Endothelial cell of umbilical vein (primary cell): ENCODE measurements at regions not wholly inside any gene's neighbourhood (a gene's known extent, or its start where the extent isn't known, plus 50 kb on each side); places are given as distances from the start of the nearest gene placed in this dataset.

Experiments used
- BruUV-seq: library from RNA; stranded (reverse); fragments of 400-500 nt; replicated peaks from 2 replicates; lab custom pipeline; 2021; lab: Mats Ljungman, UMichigan
- CTCF ChIA-PET: fragments of 300-600, 350-600 bp; sonication (Branson Sonifier 250); formaldehyde crosslinking; loops from one replicate; lab custom pipeline; 2021; ENCODE audit warnings: antibody characterized with exemption, inconsistent platforms; lab: Charles Lee
- POLR2A ChIA-PET: fragments of 300-600, 350-600 bp; sonication (Branson Sonifier 250); formaldehyde crosslinking; loops from one replicate; lab custom pipeline; 2021; ENCODE audit warnings: antibody characterized with exemption, inconsistent platforms; lab: Charles Lee
- DNase-seq: peaks from one replicate; pipeline ENCODE4 v3.0.0-alpha.2; 2011; ENCODE audit warnings: low read depth, low spot score
- FAIRE-seq: peaks from 2 replicates; lab custom pipeline; 2011; peaks lifted over from hg19 to GRCh38; lab: Jason Lieb, UNC
- H2AFZ ChIP-seq: 2 replicates; pipeline ENCODE4 v1.6.0; 2012; ENCODE audit warnings: low read depth, low read length, control low read depth, inconsistent platforms
- H3K27ac ChIP-seq: 2 replicates; pipeline ENCODE4 v1.5.1; 2011; ENCODE audit warnings: low read depth, mild to moderate bottlenecking, control low read depth, low read length, moderate library complexity; ENCODE audit not compliant: insufficient read depth
- H3K27me3 ChIP-seq, 2 experiments: 2 replicates each; pipeline versions ENCODE4 v1.6.0 to v1.6.1; 2011; ENCODE audit warnings: low read length in 2 of 2, mixed read lengths in 1 of 2; ENCODE audit not compliant: control insufficient read depth in 2 of 2, insufficient read depth in 2 of 2
- H3K36me3 ChIP-seq, 2 experiments: 2 replicates in 1 of 2; 3 replicates in 1 of 2; pipeline ENCODE4 v1.5.1; 2011; ENCODE audit warnings: low read length in 2 of 2, mild to moderate bottlenecking in 1 of 2, moderate library complexity in 1 of 2; ENCODE audit not compliant: control insufficient read depth in 2 of 2, insufficient read depth in 2 of 2; ENCODE audit errors: extremely low read depth in 1 of 2
- H3K4me1 ChIP-seq: 3 replicates; pipeline ENCODE4 v1.5.1; 2011; ENCODE audit warnings: mild to moderate bottlenecking, low read length; ENCODE audit not compliant: control insufficient read depth, insufficient read depth; ENCODE audit errors: extremely low read depth
- H3K4me2 ChIP-seq: 2 replicates; pipeline ENCODE4 v1.6.1; 2011; ENCODE audit warnings: low read length, control low read depth, mixed read lengths; ENCODE audit not compliant: insufficient read depth
- H3K4me3 ChIP-seq, 3 experiments: fragments of 200-600 bp in 1 of 3; sonication (generic), shearing (Covaris generic) in 1 of 3; replicated peaks in 1 of 3; 2 replicates each; pipeline ENCODE4 v1.5.1; 2011 to 2016; ENCODE audit warnings: control low read depth in 3 of 3, low read length in 3 of 3, mild to moderate bottlenecking in 2 of 3, inconsistent platforms in 1 of 3, low read depth in 1 of 3, moderate library complexity in 1 of 3; ENCODE audit not compliant: insufficient read depth in 1 of 3
- H3K79me2 ChIP-seq: 2 replicates; pipeline ENCODE4 v1.6.0; 2012; ENCODE audit warnings: low read length, inconsistent platforms; ENCODE audit not compliant: control insufficient read depth, insufficient read depth
- H3K9ac ChIP-seq: replicated peaks from 2 replicates; pipeline ENCODE3; 2011; ENCODE audit warnings: low read length, control low read depth; ENCODE audit not compliant: insufficient read depth; ENCODE audit errors: extremely low read depth
- H3K9me1 ChIP-seq: replicated peaks from 3 replicates; pipeline ENCODE4 v1.6.0; 2011; ENCODE audit warnings: mild to moderate bottlenecking, low read length; ENCODE audit not compliant: control insufficient read depth, insufficient read depth; ENCODE audit errors: extremely low read depth
- H3K9me3 ChIP-seq: replicated peaks from 2 replicates; pipeline ENCODE4 v1.5.1; 2012; ENCODE audit warnings: low read length, inconsistent platforms; ENCODE audit not compliant: control insufficient read depth, insufficient read depth
- H4K20me1 ChIP-seq: replicated peaks from 2 replicates; pipeline ENCODE3; 2011; ENCODE audit warnings: mild to moderate bottlenecking, low read length; ENCODE audit not compliant: control insufficient read depth, insufficient read depth; ENCODE audit errors: extremely low read depth
- EZH2 ChIP-seq: IDR thresholded peaks from 2 replicates; pipeline ENCODE4 v1.6.1; 2012; ENCODE audit warnings: borderline replicate concordance, low read depth, mild to moderate bottlenecking, moderate library complexity, low read length, inconsistent platforms; ENCODE audit not compliant: severe bottlenecking
- FOS ChIP-seq: IDR thresholded peaks from 2 replicates; pipeline ENCODE4 v1.6.1; 2011; ENCODE audit warnings: mild to moderate bottlenecking, low read length, moderate library complexity, borderline replicate concordance; ENCODE audit not compliant: insufficient read depth
- GATA2 ChIP-seq: IDR thresholded peaks from 2 replicates; pipeline ENCODE4 v1.7.0; 2011; ENCODE audit warnings: low read depth, mild to moderate bottlenecking, moderate library complexity, mixed read lengths, low read length; ENCODE audit not compliant: insufficient read length, insufficient read depth
- JUN ChIP-seq: IDR thresholded peaks from 2 replicates; pipeline ENCODE4 v1.6.1; 2011; ENCODE audit warnings: borderline replicate concordance, low read depth; ENCODE audit not compliant: insufficient read length, insufficient read depth
- MAX ChIP-seq: IDR thresholded peaks from 2 replicates; pipeline ENCODE4 v1.6.1; 2011; ENCODE audit not compliant: insufficient read depth, insufficient read length
- MYC ChIP-seq: IDR thresholded peaks from one replicate; pipeline ENCODE4 v1.6.1; 2011; ENCODE audit warnings: mild to moderate bottlenecking, low read depth, low read length
- POLR2A ChIP-seq: IDR thresholded peaks from 2 replicates; pipeline ENCODE4 v1.6.1; 2012; ENCODE audit warnings: low read depth, mild to moderate bottlenecking, control low read depth, low read length
- POLR2AphosphoS5 ChIP-seq: IDR thresholded peaks from 2 replicates; pipeline ENCODE4 v1.6.1; 2012; ENCODE audit warnings: low read depth, mild to moderate bottlenecking, control low read depth, low read length, moderate library complexity; ENCODE audit not compliant: insufficient read depth
- dilution Hi-C: fragments of 300-500 bp; cut with MboI; formaldehyde crosslinking; loops from one replicate; pipeline ENCODE4 v1.15.0; 2019; ENCODE audit warnings: low sequenced_read_pairs; ENCODE audit not compliant: extremely low pct_ligation_motif_present
- intact Hi-C: fragments of 100-400 bp; cut with micrococcal nuclease; formaldehyde crosslinking; loops from one replicate; pipeline ENCODE4 v1.10.0; 2022
- TF ChIP-seq, protein P1 (sequence below), 2 donors: IDR thresholded peaks; 1 replicate in 1 of 2; 2 replicates in 1 of 2; pipeline ENCODE4 v1.5.1; 2011; ENCODE audit warnings: low read length in 2 of 2, mild to moderate bottlenecking in 2 of 2, moderate library complexity in 2 of 2, control low read depth in 1 of 2, inconsistent platforms in 1 of 2, low read depth in 1 of 2; ENCODE audit not compliant: insufficient read depth in 1 of 2; ENCODE audit errors: extremely low read depth in 1 of 2

DNA sequence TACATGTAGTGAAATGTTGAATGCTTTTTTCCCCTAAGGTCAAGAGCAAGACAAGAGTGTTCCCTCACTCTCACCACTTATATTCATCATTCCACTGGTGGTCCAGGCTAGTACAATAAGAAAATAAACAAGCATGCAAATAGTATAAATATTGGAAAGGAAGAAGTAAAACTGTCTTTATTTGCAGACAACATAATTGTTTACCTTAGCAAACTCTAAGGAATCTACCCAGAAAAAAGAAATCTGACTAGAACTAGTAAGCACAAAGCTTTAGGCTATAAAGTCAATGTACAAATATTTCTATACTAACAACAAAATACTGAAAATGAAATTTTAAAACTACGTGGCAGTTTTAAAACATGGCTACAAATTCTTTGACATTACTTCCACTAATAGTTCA lies 101.7 kb downstream of the CYB561 start:
- DNase-seq: no peak
- H3K79me2 ChIP-seq: no peaks in the 10 kb centered on the region
- no peak overlapping the region for H3K27ac ChIP-seq
- no peak overlapping the region for H3K9ac ChIP-seq
- H3K9me3 ChIP-seq: no peaks in the 10 kb centered on the region
- no peak overlapping the region for H3K4me2 ChIP-seq
- no TSS peak for BruUV-seq
- intact Hi-C loops (no loop called here), dilution Hi-C loops (no loop called here)
- no peaks in the 10 kb centered on the region for H3K9me1 ChIP-seq
- CTCF ChIA-PET: no interaction called here
- H3K4me1 ChIP-seq: no peaks in the 10 kb centered on the region
- no peak overlapping the region for H2AFZ ChIP-seq
- H3K27me3 ChIP-seq: no peaks in the 10 kb centered on the region
- POLR2A ChIA-PET: no interaction called here
- FAIRE-seq: no peak
- no peaks in the 10 kb centered on the region for H4K20me1 ChIP-seq
- no peaks in the 10 kb centered on the region for H3K36me3 ChIP-seq
- TF ChIP-seq POLR2AphosphoS5 (no peak), JUN (no peak), MAX (no peak), MYC (no peak), GATA2 (no peak), POLR2A (no peak), EZH2 (no peak), FOS (no peak)
- TF ChIP-seq, protein P1, sequence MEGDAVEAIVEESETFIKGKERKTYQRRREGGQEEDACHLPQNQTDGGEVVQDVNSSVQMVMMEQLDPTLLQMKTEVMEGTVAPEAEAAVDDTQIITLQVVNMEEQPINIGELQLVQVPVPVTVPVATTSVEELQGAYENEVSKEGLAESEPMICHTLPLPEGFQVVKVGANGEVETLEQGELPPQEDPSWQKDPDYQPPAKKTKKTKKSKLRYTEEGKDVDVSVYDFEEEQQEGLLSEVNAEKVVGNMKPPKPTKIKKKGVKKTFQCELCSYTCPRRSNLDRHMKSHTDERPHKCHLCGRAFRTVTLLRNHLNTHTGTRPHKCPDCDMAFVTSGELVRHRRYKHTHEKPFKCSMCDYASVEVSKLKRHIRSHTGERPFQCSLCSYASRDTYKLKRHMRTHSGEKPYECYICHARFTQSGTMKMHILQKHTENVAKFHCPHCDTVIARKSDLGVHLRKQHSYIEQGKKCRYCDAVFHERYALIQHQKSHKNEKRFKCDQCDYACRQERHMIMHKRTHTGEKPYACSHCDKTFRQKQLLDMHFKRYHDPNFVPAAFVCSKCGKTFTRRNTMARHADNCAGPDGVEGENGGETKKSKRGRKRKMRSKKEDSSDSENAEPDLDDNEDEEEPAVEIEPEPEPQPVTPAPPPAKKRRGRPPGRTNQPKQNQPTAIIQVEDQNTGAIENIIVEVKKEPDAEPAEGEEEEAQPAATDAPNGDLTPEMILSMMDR (IDR thresholded peaks at IDR 0.05; ENCODE audit: extremely low read depth in 1 of 2, insufficient read depth in 1 of 2, low read depth in 1 of 2, low read length in 2 of 2): no peak
- no peak overlapping the region for H3K4me3 ChIP-seq
